ENCODE measurements at regions not wholly inside any gene's neighbourhood (a gene's known extent, or its start where the extent isn't known, plus 50 kb on each side); places are given as distances from the start of the nearest gene placed in this dataset.
"Not testable (repeated sequence)": the region's sequence is repeated elsewhere in the genome, so short reads cannot be mapped to it uniquely, and the experiment has no call there.

GRCh38 chr7:115603416-115603815, 427.1 kb downstream of the TFEC start:
- H3K14ac ChIP-seq (ENCODE audit: low read length) = no peak overlapping the region
- WGBS (ENCODE audit: extremely low coverage, insufficient coverage, insufficient read length) = no CpG with 5 or more reads among the region's 8 CpGs

GRCh38 chr7:115600207-115600606, 430.4 kb downstream of the TFEC start:
- Histone ChIP-seq H2AK5ac (ENCODE audit: low read length) (no peak overlapping the region), H4K8ac (ENCODE audit: low read depth, low read length) (no peak overlapping the region), H2BK12ac (ENCODE audit: low read length) (no peak overlapping the region), H2BK5ac (ENCODE audit: low read depth, low read length, poor library complexity) (no peak overlapping the region), H3K14ac (ENCODE audit: low read length) (no peak overlapping the region), H3K27ac (ENCODE audit: low read depth, low read length) (no peak overlapping the region), H3K9me3 (ENCODE audit: insufficient read depth, low read depth, low read length) (no peaks in the 10 kb centered on the region), H3K4me1 (ENCODE audit: control insufficient read depth in 1 of 2, insufficient read depth in 2 of 2, low read length in 2 of 2) (no peaks in the 10 kb centered on the region), H3K23ac (ENCODE audit: low read length) (no peak overlapping the region), H3K18ac (ENCODE audit: low read length) (no peak overlapping the region), H3K4me3 (ENCODE audit: low read depth, low read length) (no peak overlapping the region), H4K12ac (ENCODE audit: low read depth, low read length) (no peak overlapping the region), H2AFZ (ENCODE audit: insufficient read depth, low read length, poor library complexity) (no peak overlapping the region), H3K4me2 (ENCODE audit: low read length) (no peak overlapping the region), H3K27me3 (ENCODE audit: insufficient read depth, low read length) (no peaks in the 10 kb centered on the region), H2BK120ac (ENCODE audit: insufficient read depth, low read length, poor library complexity) (no peak overlapping the region), H3K36me3 (ENCODE audit: control insufficient read depth in 1 of 2, insufficient read depth in 2 of 2, low read length in 2 of 2) (no peaks in the 10 kb centered on the region), H3K79me2 (ENCODE audit: control insufficient read depth, insufficient read depth, low read length, poor library complexity) (no peaks in the 10 kb centered on the region), H4K91ac (ENCODE audit: low read depth, low read length) (no peak overlapping the region), H3K4ac (ENCODE audit: low read depth, low read length) (no peak overlapping the region), H3K9ac (ENCODE audit: low read length) (no peak overlapping the region), H3K79me1 (ENCODE audit: low read length) (no peaks in the 10 kb centered on the region)
- DNase-seq = no peak
- WGBS (ENCODE audit: extremely low coverage, insufficient coverage, insufficient read length) = no CpG with 5 or more reads among the region's 1 CpG

More at GRCh38 chr7:115603416-115603815, 427.1 kb downstream of the TFEC start:
- Histone ChIP-seq H2AFZ (ENCODE audit: insufficient read depth, low read length, poor library complexity) (no peak overlapping the region), H3K27ac (ENCODE audit: low read depth, low read length) (no peak overlapping the region), H2BK12ac (ENCODE audit: low read length) (no peak overlapping the region), H3K4me1 (ENCODE audit: control insufficient read depth in 1 of 2, insufficient read depth in 2 of 2, low read length in 2 of 2) (no peaks in the 10 kb centered on the region), H3K9me3 (ENCODE audit: insufficient read depth, low read depth, low read length) (no peaks in the 10 kb centered on the region), H3K79me2 (ENCODE audit: control insufficient read depth, insufficient read depth, low read length, poor library complexity) (no peaks in the 10 kb centered on the region), H3K18ac (ENCODE audit: low read length) (no peak overlapping the region), H2BK5ac (ENCODE audit: low read depth, low read length, poor library complexity) (no peak overlapping the region), H2AK5ac (ENCODE audit: low read length) (no peak overlapping the region), H2BK120ac (ENCODE audit: insufficient read depth, low read length, poor library complexity) (no peak overlapping the region), H4K91ac (ENCODE audit: low read depth, low read length) (no peak overlapping the region), H3K79me1 (ENCODE audit: low read length) (no peaks in the 10 kb centered on the region), H4K12ac (ENCODE audit: low read depth, low read length) (no peak overlapping the region), H3K27me3 (ENCODE audit: insufficient read depth, low read length) (no peaks in the 10 kb centered on the region), H3K4me2 (ENCODE audit: low read length) (no peak overlapping the region), H3K23ac (ENCODE audit: low read length) (no peak overlapping the region), H3K9ac (ENCODE audit: low read length) (no peak overlapping the region), H4K8ac (ENCODE audit: low read depth, low read length) (no peak overlapping the region), H3K4me3 (ENCODE audit: low read depth, low read length) (no peak overlapping the region), H3K36me3 (ENCODE audit: control insufficient read depth in 1 of 2, insufficient read depth in 2 of 2, low read length in 2 of 2) (no peaks in the 10 kb centered on the region), H3K4ac (ENCODE audit: low read depth, low read length) (no peak overlapping the region)
- DNase-seq = no peak

DNA sequence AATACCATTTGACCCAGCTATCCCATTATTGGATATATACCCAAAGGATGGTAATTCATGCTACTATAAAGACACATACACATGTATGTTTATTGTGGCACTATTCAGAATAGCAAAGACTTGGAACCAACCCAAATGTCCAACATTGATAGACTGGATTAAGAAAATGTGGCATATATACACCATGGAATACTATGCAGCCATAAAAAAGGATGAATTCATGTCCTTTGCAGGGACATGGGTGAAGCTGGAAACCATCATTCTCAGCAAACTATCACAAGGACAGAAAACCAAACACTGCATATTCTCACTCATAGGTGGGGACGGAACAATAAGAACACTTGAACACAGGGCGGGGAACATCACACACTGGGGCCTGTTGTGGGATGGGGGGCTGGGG, 431.4 kb downstream of the TFEC start:
- not testable (repeated sequence) for H3K4me2 ChIP-seq (ENCODE audit: low read length); H3K4me3 ChIP-seq (ENCODE audit: low read depth, low read length); H2BK120ac ChIP-seq (ENCODE audit: insufficient read depth, low read length, poor library complexity); H4K8ac ChIP-seq (ENCODE audit: low read depth, low read length); H3K79me1 ChIP-seq (ENCODE audit: low read length); H3K18ac ChIP-seq (ENCODE audit: low read length); H2BK12ac ChIP-seq (ENCODE audit: low read length); H4K12ac ChIP-seq (ENCODE audit: low read depth, low read length); H3K14ac ChIP-seq (ENCODE audit: low read length); H3K27me3 ChIP-seq (ENCODE audit: insufficient read depth, low read length); H3K9ac ChIP-seq (ENCODE audit: low read length); H2AFZ ChIP-seq (ENCODE audit: insufficient read depth, low read length, poor library complexity); H3K27ac ChIP-seq (ENCODE audit: low read depth, low read length); H3K23ac ChIP-seq (ENCODE audit: low read length); H2BK5ac ChIP-seq (ENCODE audit: low read depth, low read length, poor library complexity); H3K79me2 ChIP-seq (ENCODE audit: control insufficient read depth, insufficient read depth, low read length, poor library complexity); H4K91ac ChIP-seq (ENCODE audit: low read depth, low read length); H2AK5ac ChIP-seq (ENCODE audit: low read length); H3K4me1 ChIP-seq (ENCODE audit: control insufficient read depth in 1 of 2, insufficient read depth in 2 of 2, low read length in 2 of 2); DNase-seq; H3K36me3 ChIP-seq (ENCODE audit: control insufficient read depth in 1 of 2, insufficient read depth in 2 of 2, low read length in 2 of 2); H3K9me3 ChIP-seq (ENCODE audit: insufficient read depth, low read depth, low read length); H3K4ac ChIP-seq (ENCODE audit: low read depth, low read length)
- no CpG with 5 or more reads among the region's 2 CpGs for WGBS (ENCODE audit: extremely low coverage, insufficient coverage, insufficient read length)

GRCh38 chr7:115597220-115597619, 433.3 kb downstream of the TFEC start:
- not testable (repeated sequence) for H3K27ac ChIP-seq (ENCODE audit: low read depth, low read length); H2AFZ ChIP-seq (ENCODE audit: insufficient read depth, low read length, poor library complexity); DNase-seq; H3K79me2 ChIP-seq (ENCODE audit: control insufficient read depth, insufficient read depth, low read length, poor library complexity); H3K4me1 ChIP-seq (ENCODE audit: control insufficient read depth in 1 of 2, insufficient read depth in 2 of 2, low read length in 2 of 2); H3K4me2 ChIP-seq (ENCODE audit: low read length); H3K4me3 ChIP-seq (ENCODE audit: low read depth, low read length); H3K4ac ChIP-seq (ENCODE audit: low read depth, low read length); H3K9me3 ChIP-seq (ENCODE audit: insufficient read depth, low read depth, low read length); H3K9ac ChIP-seq (ENCODE audit: low read length); H3K14ac ChIP-seq (ENCODE audit: low read length); H3K36me3 ChIP-seq (ENCODE audit: control insufficient read depth in 1 of 2, insufficient read depth in 2 of 2, low read length in 2 of 2); H2BK120ac ChIP-seq (ENCODE audit: insufficient read depth, low read length, poor library complexity); H4K91ac ChIP-seq (ENCODE audit: low read depth, low read length); H4K12ac ChIP-seq (ENCODE audit: low read depth, low read length); H2BK5ac ChIP-seq (ENCODE audit: low read depth, low read length, poor library complexity); H3K23ac ChIP-seq (ENCODE audit: low read length); H3K18ac ChIP-seq (ENCODE audit: low read length); H3K79me1 ChIP-seq (ENCODE audit: low read length); H3K27me3 ChIP-seq (ENCODE audit: insufficient read depth, low read length); H2AK5ac ChIP-seq (ENCODE audit: low read length); H4K8ac ChIP-seq (ENCODE audit: low read depth, low read length); H2BK12ac ChIP-seq (ENCODE audit: low read length)
- no CpG with 5 or more reads among the region's 2 CpGs for WGBS (ENCODE audit: extremely low coverage, insufficient coverage, insufficient read length)

All from trophoblast cell (in vitro differentiated cells and primary cell).